Spinal cord (tissue), 9 donors: ENCODE measurements at regions not wholly inside any gene's neighbourhood (a gene's known extent, or its start where the extent isn't known, plus 50 kb on each side); places are given as distances from the start of the nearest gene placed in this dataset.
A peak's percentile ranks its signal among the peaks of the same experiment; 100 is the strongest.

Experiments
- DNase-seq, 6 donors: peaks; one replicate each; pipeline versions ENCODE4 v3.0.0 to v3.0.0-alpha.2; 2013 to 2015; ENCODE audit warnings: low spot score in 6 of 6, low read depth in 4 of 6
- H3K27ac ChIP-seq: one replicate; pipeline ENCODE4 v1.5.1; 2013; ENCODE audit warnings: low read depth, low read length, control low read depth
- H3K27me3 ChIP-seq: one replicate; pipeline ENCODE4 v1.6.1; 2013; ENCODE audit warnings: low read length; ENCODE audit not compliant: control insufficient read depth, insufficient read depth
- H3K36me3 ChIP-seq: one replicate; pipeline ENCODE4 v1.6.1; 2013; ENCODE audit warnings: low read length; ENCODE audit not compliant: control insufficient read depth, insufficient read depth
- H3K4me1 ChIP-seq: one replicate; pipeline ENCODE4 v1.6.1; 2013; ENCODE audit warnings: low read length; ENCODE audit not compliant: control insufficient read depth, insufficient read depth
- H3K4me3 ChIP-seq: one replicate; pipeline ENCODE4 v1.5.1; 2013; ENCODE audit warnings: low read depth, low read length, control low read depth
- H3K9me3 ChIP-seq: one replicate; pipeline ENCODE4 v1.6.1; 2013; ENCODE audit warnings: low read length; ENCODE audit not compliant: control insufficient read depth, insufficient read depth
- WGBS: methylation state at CpG from one replicate; pipeline ENCODE4 v1.1.5; 2013; ENCODE audit warnings: missing lambda C conversion rate; ENCODE audit not compliant: insufficient coverage; 5-methylcytosine and 5-hydroxymethylcytosine counted together
- donor health status: healthy.

DNA sequence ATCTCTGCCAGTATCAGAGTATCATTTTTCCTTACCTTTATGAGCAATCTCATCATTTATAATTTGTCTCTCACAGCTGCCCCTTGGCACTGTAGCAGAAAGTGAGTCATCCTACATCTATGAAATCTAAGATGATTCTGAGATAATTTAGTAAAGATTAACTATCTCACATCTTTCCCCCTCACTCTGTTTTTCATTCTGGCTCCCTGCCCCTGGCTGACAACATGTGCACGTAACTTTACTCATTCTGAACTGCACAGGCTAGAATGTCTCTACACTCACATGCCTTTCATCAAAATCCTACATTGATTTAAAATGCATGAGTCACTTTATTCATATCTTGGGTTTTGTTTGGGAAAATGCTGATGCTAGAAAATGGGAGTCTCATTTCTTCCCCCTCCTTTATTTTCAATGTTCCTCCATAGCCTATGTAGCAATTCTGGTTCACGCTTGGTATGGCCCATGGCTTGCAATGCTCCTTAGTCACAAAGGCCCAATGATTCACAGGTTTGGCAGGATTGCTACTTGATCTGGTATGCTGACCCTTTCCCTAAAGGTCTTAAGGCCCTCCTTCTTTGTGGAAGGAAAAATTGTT lies 838.5 kb downstream of the TUSC7 start:
- H3K9me3 ChIP-seq: no peaks in the 10 kb centered on the region
- no peak overlapping the region for H3K27ac ChIP-seq
- H3K27me3 ChIP-seq: no peaks in the 10 kb centered on the region
- DNase-seq: peak in 1 of 6 donors; percentile 34
- no peaks in the 10 kb centered on the region for H3K4me1 ChIP-seq
- 90% methylated on average over 2 of the region's 2 CpGs for WGBS
- H3K4me3 ChIP-seq: no peak overlapping the region
- H3K36me3 ChIP-seq: no peaks in the 10 kb centered on the region

DNA sequence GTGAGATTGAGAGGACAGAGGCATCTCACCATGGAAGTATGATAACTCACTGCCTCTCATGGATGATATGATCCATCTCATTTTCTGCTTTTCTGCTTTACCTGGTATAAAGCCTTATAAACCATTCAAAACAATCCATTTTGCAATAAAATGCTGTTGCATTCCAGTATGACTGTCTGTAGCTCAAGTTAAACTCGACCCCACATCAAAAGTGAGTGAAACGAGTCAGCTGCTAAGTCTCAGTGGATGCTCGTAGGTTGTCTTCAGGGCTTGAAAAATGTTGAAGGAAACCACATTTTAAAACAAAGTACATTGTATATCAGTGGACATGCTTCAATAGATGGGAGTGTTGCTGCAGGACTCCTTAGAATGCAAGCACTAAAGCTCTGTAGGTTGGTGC lies 839.0 kb downstream of the TUSC7 start:
- no peaks in the 10 kb centered on the region for H3K27me3 ChIP-seq
- 90% methylated on average over 2 of the region's 3 CpGs for WGBS
- H3K9me3 ChIP-seq: no peaks in the 10 kb centered on the region
- H3K27ac ChIP-seq: no peak overlapping the region
- H3K36me3 ChIP-seq: no peaks in the 10 kb centered on the region
- no peak for DNase-seq
- no peaks in the 10 kb centered on the region for H3K4me1 ChIP-seq
- no peak overlapping the region for H3K4me3 ChIP-seq

DNA sequence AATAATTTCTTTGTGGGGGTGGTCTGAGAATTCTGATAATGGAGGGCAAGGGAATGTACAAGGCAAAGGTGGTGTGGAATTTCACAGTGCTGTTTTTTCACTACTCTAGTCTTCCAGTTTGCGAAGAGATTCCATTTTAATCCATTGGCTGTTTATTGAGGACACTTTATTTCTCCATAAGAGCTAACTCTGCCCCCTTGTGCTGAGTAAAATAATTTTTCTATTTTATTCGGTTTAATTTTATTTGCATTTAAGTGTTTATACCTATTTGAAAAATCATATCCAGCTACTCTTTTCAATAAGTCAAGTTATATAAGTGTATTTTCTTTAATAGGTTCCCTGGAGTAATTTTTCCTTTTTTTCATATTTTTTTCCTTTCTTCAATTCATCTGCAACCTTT lies 840.1 kb downstream of the TUSC7 start:
- Histone ChIP-seq H3K36me3 (no peaks in the 10 kb centered on the region), H3K4me3 (no peak overlapping the region), H3K9me3 (no peaks in the 10 kb centered on the region), H3K4me1 (no peaks in the 10 kb centered on the region), H3K27me3 (no peaks in the 10 kb centered on the region), H3K27ac (no peak overlapping the region)
- peak in 1 of 6 donors; percentile 42 for DNase-seq
- no CpG with 5 or more reads among the region's 2 CpGs for WGBS

DNA sequence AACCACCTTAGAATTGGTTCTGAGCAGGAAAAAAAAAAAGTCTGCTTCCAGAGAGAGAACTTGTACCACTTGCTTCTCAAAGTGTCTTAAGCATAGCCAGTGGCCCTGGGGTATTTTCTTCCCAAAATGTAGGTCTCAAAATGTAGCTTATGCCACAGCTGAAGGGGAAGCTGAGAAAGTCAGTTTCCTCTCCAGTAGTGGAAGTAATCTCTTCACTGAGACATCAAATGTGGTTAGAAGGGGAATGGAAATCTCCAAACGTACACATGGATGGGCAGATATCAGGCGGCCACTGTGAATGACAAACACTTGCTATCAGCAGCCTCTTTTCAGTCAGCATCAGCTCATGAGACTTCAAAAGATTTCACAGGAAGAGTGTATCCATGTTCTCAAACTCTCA lies 841.2 kb downstream of the TUSC7 start:
- no peak for DNase-seq
- H3K4me1 ChIP-seq: no peaks in the 10 kb centered on the region
- H3K36me3 ChIP-seq: no peaks in the 10 kb centered on the region
- 100% methylated on average over 2 of the region's 2 CpGs for WGBS
- H3K9me3 ChIP-seq: no peaks in the 10 kb centered on the region
- H3K27me3 ChIP-seq: no peaks in the 10 kb centered on the region
- H3K4me3 ChIP-seq: no peak overlapping the region
- H3K27ac ChIP-seq: no peak overlapping the region

DNA sequence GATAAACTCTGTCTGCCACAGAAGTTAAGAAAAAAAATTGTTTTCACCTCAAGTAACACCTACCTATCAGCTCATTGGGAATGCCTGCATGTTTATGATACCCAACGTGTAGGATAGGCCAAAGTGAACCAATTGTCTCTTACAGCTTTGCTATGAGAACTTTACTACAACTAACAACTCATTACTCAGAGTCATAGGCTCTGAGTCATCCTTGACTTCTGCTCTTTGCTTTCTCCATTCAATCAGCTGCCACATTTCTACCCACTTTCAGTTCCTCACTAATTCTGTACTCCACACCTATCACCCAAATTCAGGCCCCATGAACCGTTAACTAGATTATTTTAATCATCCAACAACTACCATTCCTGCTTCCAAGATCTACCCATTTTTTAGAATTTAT lies 843.9 kb downstream of the TUSC7 start:
- Histone ChIP-seq H3K9me3 (no peaks in the 10 kb centered on the region), H3K27me3 (no peaks in the 10 kb centered on the region), H3K27ac (no peak overlapping the region), H3K4me1 (no peaks in the 10 kb centered on the region), H3K4me3 (no peak overlapping the region), H3K36me3 (no peaks in the 10 kb centered on the region)
- 67% methylated on average over 1 of the region's 2 CpGs for WGBS
- no peak for DNase-seq

DNA sequence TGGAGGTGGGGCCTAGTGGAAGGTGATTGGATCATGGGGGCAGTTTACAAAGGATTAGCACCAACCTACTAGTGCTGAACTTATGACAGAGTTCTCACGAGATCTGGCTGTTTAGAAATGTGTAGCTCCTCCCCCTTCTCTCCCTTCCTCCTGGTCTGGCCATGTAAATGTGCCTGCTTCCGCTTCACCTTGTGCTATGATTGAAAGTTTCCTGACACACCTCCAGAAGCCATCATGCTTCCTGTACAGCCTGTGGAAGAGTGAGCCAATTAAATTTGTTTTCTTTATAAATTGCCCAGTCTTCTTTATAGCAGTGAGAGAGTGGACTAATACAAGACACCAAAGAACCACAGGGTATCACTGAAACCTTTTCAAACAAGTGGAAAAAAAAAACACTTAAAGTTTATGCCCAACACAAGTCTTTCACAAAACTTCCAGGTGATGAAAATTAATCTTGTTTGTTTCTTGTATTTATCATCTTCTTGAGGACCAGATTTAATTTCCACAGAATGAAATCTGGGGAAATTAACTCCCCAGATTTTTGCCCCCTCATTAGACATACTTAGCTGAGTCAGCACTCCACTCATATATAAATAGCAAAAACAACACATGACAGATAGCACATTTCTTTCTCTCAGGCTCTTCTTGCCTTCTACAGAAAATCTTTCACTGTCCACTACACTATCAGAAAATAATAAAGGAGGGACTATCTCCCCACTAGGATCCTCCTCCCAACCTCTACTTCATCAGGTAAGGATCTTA lies 847.2 kb downstream of the TUSC7 start:
- no peaks in the 10 kb centered on the region for H3K36me3 ChIP-seq
- no peak overlapping the region for H3K4me3 ChIP-seq
- DNase-seq: no peak
- H3K27me3 ChIP-seq: no peaks in the 10 kb centered on the region
- H3K4me1 ChIP-seq: no peaks in the 10 kb centered on the region
- WGBS: no CpG with 5 or more reads among the region's 2 CpGs
- H3K27ac ChIP-seq: no peak overlapping the region
- H3K9me3 ChIP-seq: no peaks in the 10 kb centered on the region

DNA sequence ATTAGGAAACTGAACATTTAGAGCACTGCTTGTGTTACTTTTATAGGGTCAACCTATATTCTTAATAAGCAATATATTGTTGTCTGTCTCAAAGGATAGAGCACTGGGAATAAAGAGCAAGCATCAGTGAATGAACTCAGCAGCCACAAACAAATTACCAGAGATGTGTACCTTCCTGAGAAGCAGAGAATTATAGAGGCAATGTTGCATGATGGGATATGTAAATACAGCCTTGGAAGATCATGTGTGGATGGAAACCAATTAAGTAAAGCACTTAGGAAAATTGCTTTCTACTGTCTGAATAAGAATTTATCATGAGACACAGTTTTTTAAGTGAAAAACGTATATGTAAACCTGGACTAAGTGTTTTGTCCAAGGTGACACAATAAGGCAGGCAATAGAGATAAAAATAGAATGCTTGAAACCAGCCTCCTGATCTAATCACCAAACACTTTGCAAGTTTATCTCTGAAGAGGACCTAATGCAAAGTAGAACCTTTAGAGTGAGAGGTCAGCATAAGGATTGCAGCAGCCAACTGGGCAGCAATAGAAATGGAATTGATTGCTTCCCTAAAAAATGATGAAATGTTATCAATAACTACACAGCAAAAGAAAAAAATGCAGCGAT lies 848.0 kb downstream of the TUSC7 start:
- no CpG with 5 or more reads among the region's 2 CpGs for WGBS
- Histone ChIP-seq H3K4me3 (no peak overlapping the region), H3K9me3 (no peaks in the 10 kb centered on the region), H3K4me1 (no peaks in the 10 kb centered on the region), H3K27me3 (no peaks in the 10 kb centered on the region), H3K27ac (no peak overlapping the region), H3K36me3 (no peaks in the 10 kb centered on the region)
- peak in 1 of 6 donors; percentile 32 for DNase-seq

DNA sequence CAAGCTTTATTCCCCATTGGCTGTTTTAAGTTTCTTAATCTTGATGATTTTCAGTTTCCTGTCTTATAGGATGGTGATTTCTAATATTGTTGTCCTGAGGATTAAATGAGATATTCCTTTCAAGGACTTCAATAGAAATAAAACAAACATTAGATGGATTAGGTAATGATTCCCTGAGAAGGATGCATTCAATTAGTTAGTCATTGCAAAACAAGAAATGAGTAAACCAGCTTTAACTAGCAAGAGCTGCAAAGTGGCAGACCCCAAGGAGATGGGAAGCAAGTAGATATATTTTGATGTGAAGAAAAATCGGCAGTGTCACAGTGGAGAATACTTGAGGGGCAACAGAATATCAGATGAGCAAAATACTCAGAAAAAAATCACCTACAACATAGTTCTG lies 849.1 kb downstream of the TUSC7 start:
- Histone ChIP-seq H3K4me1 (no peaks in the 10 kb centered on the region), H3K4me3 (no peak overlapping the region), H3K27me3 (no peaks in the 10 kb centered on the region), H3K9me3 (no peaks in the 10 kb centered on the region), H3K36me3 (no peaks in the 10 kb centered on the region), H3K27ac (no peak overlapping the region)
- WGBS: no CpG with 5 or more reads among the region's 1 CpG
- no peak for DNase-seq

DNA sequence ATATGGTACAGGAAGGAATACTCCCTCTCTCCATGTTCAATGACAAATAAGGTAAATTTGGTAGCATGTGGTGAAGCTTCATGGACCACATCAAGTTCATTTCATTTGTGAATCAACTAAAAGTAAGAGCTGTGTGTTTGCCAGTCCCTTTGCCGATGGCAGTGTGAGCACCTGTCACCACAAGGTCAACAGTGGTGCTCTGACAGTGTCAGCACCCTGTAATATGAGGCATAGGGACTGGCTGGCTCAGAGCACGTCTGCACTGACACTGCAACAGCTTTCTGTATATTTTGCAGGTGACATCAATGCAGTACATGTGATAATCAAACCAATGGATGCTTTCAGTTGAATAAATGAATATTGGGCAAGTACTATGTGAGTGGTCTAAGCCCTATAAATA lies 852.4 kb downstream of the TUSC7 start:
- no peaks in the 10 kb centered on the region for H3K27me3 ChIP-seq
- 90% methylated on average over 2 of the region's 2 CpGs for WGBS

DNA sequence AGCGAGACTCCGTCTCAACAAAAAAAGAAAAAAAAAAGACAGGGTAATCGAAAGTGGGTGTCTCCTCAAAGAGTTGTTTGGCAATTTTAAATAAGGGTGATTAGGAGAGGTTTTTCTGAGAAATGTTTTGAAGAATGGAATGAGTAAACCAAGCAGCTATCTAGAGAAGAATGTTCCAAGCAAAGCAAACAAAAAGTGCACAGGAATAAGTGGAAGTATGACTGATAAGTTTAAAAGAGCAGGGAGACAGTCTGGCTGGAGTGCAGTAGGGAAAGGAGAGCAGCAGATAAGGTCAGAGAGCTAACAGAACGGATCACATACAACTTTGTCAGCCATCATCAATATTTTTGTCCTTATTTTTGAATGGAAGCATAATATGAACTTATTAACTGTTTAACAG lies 853.5 kb downstream of the TUSC7 start:
- Histone ChIP-seq H3K9me3 (no peaks in the 10 kb centered on the region), H3K27ac (no peak overlapping the region), H3K4me1 (no peaks in the 10 kb centered on the region), H3K27me3 (no peaks in the 10 kb centered on the region), H3K36me3 (no peaks in the 10 kb centered on the region), H3K4me3 (no peak overlapping the region)
- no peak for DNase-seq
- WGBS: 95% methylated on average over 3 of the region's 4 CpGs

More for the DNA sequence above, 852.4 kb downstream of the TUSC7 start:
- Histone ChIP-seq H3K9me3 (no peaks in the 10 kb centered on the region), H3K4me1 (no peaks in the 10 kb centered on the region), H3K27ac (no peak overlapping the region), H3K36me3 (no peaks in the 10 kb centered on the region), H3K4me3 (no peak overlapping the region)
- DNase-seq: no peak
